HepG2 (cell line): ENCODE measurements at regions not wholly inside any gene's neighbourhood (a gene's known extent, or its start where the extent isn't known, plus 50 kb on each side); places are given as distances from the start of the nearest gene placed in this dataset.
A peak's percentile ranks its signal among the peaks of the same experiment; 100 is the strongest.

Experiments used
- AFF4 ChIP-seq: sonication (generic); formaldehyde crosslinking; IDR thresholded peaks from 2 replicates; pipeline ENCODE4 v1.4.0; 2020; ENCODE audit warnings: missing genetic modification reagents
- AGO1 ChIP-seq: fragments of 200-400 bp; formaldehyde crosslinking; IDR thresholded peaks from 2 replicates; pipeline ENCODE4 v1.6.1; 2017; ENCODE audit warnings: mild to moderate bottlenecking, low read depth, low read length, moderate library complexity; ENCODE audit not compliant: poor library complexity, severe bottlenecking
- ARID3A ChIP-seq: IDR thresholded peaks from 2 replicates; pipeline ENCODE4 v1.6.1; 2012; ENCODE audit warnings: low read depth, low read length, improper control_type of control experiment
- CENPT ChIP-seq: sonication (generic); formaldehyde crosslinking; IDR thresholded peaks from 2 replicates; pipeline ENCODE4 v1.8.0; 2022; ENCODE audit warnings: low read depth, mild to moderate bottlenecking, moderate library complexity, missing genetic modification reagents
- EHMT2 ChIP-seq: fragments of 200-600 bp; sonication (generic); IDR thresholded peaks from 2 replicates; pipeline ENCODE4 v1.7.0; 2017; ENCODE audit warnings: antibody characterized with exemption, low read depth, low read length, borderline replicate concordance
- FOSL2 ChIP-seq: sonication (generic); formaldehyde crosslinking; IDR thresholded peaks from 2 replicates; pipeline ENCODE4 v1.4.0; 2020; ENCODE audit warnings: missing genetic modification reagents
- GZF1 ChIP-seq: sonication (generic); formaldehyde crosslinking; IDR thresholded peaks from 2 replicates; pipeline ENCODE4 v1.5.1; 2020; ENCODE audit warnings: mild to moderate bottlenecking, missing genetic modification reagents
- MEF2D ChIP-seq: sonication (generic); formaldehyde crosslinking; IDR thresholded peaks from 2 replicates; pipeline ENCODE4 v1.5.1; 2020; ENCODE audit warnings: mild to moderate bottlenecking, missing genetic modification reagents
- NR2C2 ChIP-seq: sonication (generic); formaldehyde crosslinking; IDR thresholded peaks from 2 replicates; pipeline ENCODE4 v1.4.0; 2020; ENCODE audit warnings: missing genetic modification reagents, mild to moderate bottlenecking, moderate library complexity, borderline replicate concordance
- ZKSCAN1 ChIP-seq: fragments of 150-350 bp; IDR thresholded peaks from 2 replicates; pipeline ENCODE4 v1.6.1; 2014; ENCODE audit warnings: low read length
- ZNF530 ChIP-seq: sonication (generic); formaldehyde crosslinking; IDR thresholded peaks from 2 replicates; pipeline ENCODE4 v1.5.0; 2020; ENCODE audit warnings: low read depth, mild to moderate bottlenecking, missing genetic modification reagents
- ZNF557 ChIP-seq: sonication (generic); formaldehyde crosslinking; IDR thresholded peaks from 2 replicates; pipeline ENCODE4 v1.4.0; 2020; ENCODE audit warnings: missing genetic modification reagents
- ZSCAN22 ChIP-seq: sonication (generic); formaldehyde crosslinking; IDR thresholded peaks from 2 replicates; pipeline ENCODE4 v1.4.0; 2020; ENCODE audit warnings: mild to moderate bottlenecking, missing genetic modification reagents
- TF ChIP-seq, protein P1 (sequence below): IDR thresholded peaks from 2 replicates; pipeline ENCODE4 v1.6.1; 2016; ENCODE audit warnings: missing biosample characterization, missing genetic modification reagents, low read depth
- TF ChIP-seq, protein P2 (sequence below), 2 experiments: sonication (generic) in 1 of 2; formaldehyde crosslinking in 1 of 2; IDR thresholded peaks; 2 replicates each; pipeline versions ENCODE4 v1.5.1 to v1.6.1; 2011 to 2020; ENCODE audit warnings: borderline replicate concordance in 1 of 2, low read depth in 1 of 2, low read length in 1 of 2, mild to moderate bottlenecking in 1 of 2, missing genetic modification reagents in 1 of 2, moderate library complexity in 1 of 2
- TF ChIP-seq, protein P3 (sequence below): IDR thresholded peaks from 2 replicates; pipeline ENCODE4 v1.6.1; 2016; ENCODE audit warnings: missing compliant biosample characterization, missing genetic modification reagents, borderline replicate concordance

GRCh38 chr3:66808891-66809594, 189.1 kb upstream of the KBTBD8 start (continued):
- TF ChIP-seq CENPT (CRISPR knock-in tag) (no peak), AGO1 (no peak), NR2C2 (CRISPR knock-in tag) (no peak), ZNF530 (CRISPR knock-in tag) (no peak), EHMT2 (no peak; the same call in 1 of the 2 replicates), FOSL2 (CRISPR knock-in tag) (peak; percentile 86), MEF2D (CRISPR knock-in tag) (no peak), GZF1 (no peak), ZSCAN22 (no peak), ARID3A (peak; percentile 58), AFF4 (CRISPR knock-in tag) (no peak), ZNF557 (CRISPR knock-in tag) (no peak), ZKSCAN1 (no peak)
- TF ChIP-seq, protein P1, sequence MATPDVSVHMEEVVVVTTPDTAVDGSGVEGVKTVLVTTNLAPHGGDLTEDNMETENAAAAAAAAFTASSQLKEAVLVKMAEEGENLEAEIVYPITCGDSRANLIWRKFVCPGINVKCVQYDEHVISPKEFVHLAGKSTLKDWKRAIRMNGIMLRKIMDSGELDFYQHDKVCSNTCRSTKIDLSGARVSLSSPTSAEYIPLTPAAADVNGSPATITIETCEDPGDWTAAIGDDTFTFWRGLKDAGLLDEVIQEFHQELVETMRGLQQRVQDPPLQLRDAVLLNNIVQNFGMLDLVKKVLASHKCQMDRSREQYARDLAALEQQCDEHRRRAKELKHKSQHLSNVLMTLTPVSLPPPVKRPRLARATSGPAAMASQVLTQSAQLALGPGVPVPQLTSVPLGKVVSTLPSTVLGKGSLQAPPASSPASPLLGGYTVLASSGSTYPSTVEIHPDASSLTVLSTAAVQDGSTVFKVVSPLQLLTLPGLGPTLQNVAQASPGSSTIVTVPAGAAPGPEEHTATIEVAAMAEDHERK (CRISPR knock-in tag) = no peak
- TF ChIP-seq, protein P2, sequence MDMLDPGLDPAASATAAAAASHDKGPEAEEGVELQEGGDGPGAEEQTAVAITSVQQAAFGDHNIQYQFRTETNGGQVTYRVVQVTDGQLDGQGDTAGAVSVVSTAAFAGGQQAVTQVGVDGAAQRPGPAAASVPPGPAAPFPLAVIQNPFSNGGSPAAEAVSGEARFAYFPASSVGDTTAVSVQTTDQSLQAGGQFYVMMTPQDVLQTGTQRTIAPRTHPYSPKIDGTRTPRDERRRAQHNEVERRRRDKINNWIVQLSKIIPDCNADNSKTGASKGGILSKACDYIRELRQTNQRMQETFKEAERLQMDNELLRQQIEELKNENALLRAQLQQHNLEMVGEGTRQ (IDR thresholded peaks at IDR 0.05; ENCODE audit: low read depth, low read length) = no peak
- TF ChIP-seq, protein P2 (CRISPR knock-in tag; IDR thresholded peaks at IDR 0.05; ENCODE audit: borderline replicate concordance) = no peak
- TF ChIP-seq, protein P3, sequence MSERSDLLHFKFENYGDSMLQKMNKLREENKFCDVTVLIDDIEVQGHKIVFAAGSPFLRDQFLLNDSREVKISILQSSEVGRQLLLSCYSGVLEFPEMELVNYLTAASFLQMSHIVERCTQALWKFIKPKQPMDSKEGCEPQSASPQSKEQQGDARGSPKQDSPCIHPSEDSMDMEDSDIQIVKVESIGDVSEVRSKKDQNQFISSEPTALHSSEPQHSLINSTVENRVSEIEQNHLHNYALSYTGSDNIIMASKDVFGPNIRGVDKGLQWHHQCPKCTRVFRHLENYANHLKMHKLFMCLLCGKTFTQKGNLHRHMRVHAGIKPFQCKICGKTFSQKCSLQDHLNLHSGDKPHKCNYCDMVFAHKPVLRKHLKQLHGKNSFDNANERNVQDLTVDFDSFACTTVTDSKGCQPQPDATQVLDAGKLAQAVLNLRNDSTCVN (CRISPR knock-in tag) = no peak
